Type B pancreatic cell (in vitro differentiated cells): ENCODE measurements at regions not wholly inside any gene's neighbourhood (a gene's known extent, or its start where the extent isn't known, plus 50 kb on each side); places are given as distances from the start of the nearest gene placed in this dataset.

Experiments used
- DNase-seq: peaks from one replicate; pipeline ENCODE4 v3.0.0; 2021; ENCODE audit warnings: mixed read lengths; ENCODE audit not compliant: unreplicated experiment; ENCODE audit errors: extremely low spot score
- H3K27ac Mint-ChIP-seq: 2 replicates; pipeline ENCODE4 v1.8.0; 2021; ENCODE audit warnings: mild to moderate bottlenecking, mixed read lengths
- H3K27me3 Mint-ChIP-seq: 2 replicates; pipeline ENCODE4 v1.8.0; 2021; ENCODE audit warnings: mixed read lengths
- H3K36me3 Mint-ChIP-seq: 2 replicates; pipeline ENCODE4 v1.8.0; 2021; ENCODE audit warnings: mixed read lengths
- H3K4me1 Mint-ChIP-seq: one replicate; pipeline ENCODE4 v1.8.0; 2021; ENCODE audit warnings: mixed read lengths; ENCODE audit not compliant: unreplicated experiment
- H3K4me3 Mint-ChIP-seq: 2 replicates; pipeline ENCODE4 v1.8.0; 2021; ENCODE audit warnings: mild to moderate bottlenecking, mixed read lengths
- H3K9me3 Mint-ChIP-seq: 2 replicates; pipeline ENCODE4 v1.8.0; 2021; ENCODE audit warnings: mixed read lengths
- CTCF ChIP-seq: fragments of 200-600 bp; sonication (generic); conservative IDR thresholded peaks from 2 replicates; pipeline ENCODE4 v1.5.0; 2021; ENCODE audit warnings: antibody characterized with exemption, mild to moderate bottlenecking

- no peak overlapping the region for H3K27ac Mint-ChIP-seq
- TF ChIP-seq CTCF = no peak
Measured at GRCh38 chr13:80957019-80957655, 616.2 kb upstream of the SPRY2 start.

GRCh38 chr13:80955501-80955900, 614.6 kb upstream of the SPRY2 start:
- Mint-ChIP-seq H3K4me3 (no peak overlapping the region), H3K9me3 (no peaks in the 10 kb centered on the region), H3K27ac (no peak overlapping the region), H3K36me3 (no peaks in the 10 kb centered on the region), H3K27me3 (no peaks in the 10 kb centered on the region), H3K4me1 (no peaks in the 10 kb centered on the region)
- no peak for TF ChIP-seq CTCF
- DNase-seq = no peak

More at GRCh38 chr13:80957019-80957655, 616.2 kb upstream of the SPRY2 start:
- Mint-ChIP-seq H3K4me1 (no peaks in the 10 kb centered on the region), H3K4me3 (no peak overlapping the region), H3K27me3 (no peaks in the 10 kb centered on the region), H3K36me3 (no peaks in the 10 kb centered on the region), H3K9me3 (no peaks in the 10 kb centered on the region)
- DNase-seq = no peak

- Mint-ChIP-seq H3K27me3 (no peaks in the 10 kb centered on the region), H3K36me3 (no peaks in the 10 kb centered on the region), H3K9me3 (no peaks in the 10 kb centered on the region), H3K4me3 (no peak overlapping the region), H3K4me1 (no peaks in the 10 kb centered on the region), H3K27ac (no peak overlapping the region)
- no peak for TF ChIP-seq CTCF
- DNase-seq = no peak
Measured at GRCh38 chr13:80952158-80952557, 611.2 kb upstream of the SPRY2 start.

GRCh38 chr13:80946008-80946802, 605.3 kb upstream of the SPRY2 start:
- H3K27ac Mint-ChIP-seq = no peak overlapping the region
- H3K4me1 Mint-ChIP-seq = no peaks in the 10 kb centered on the region
- no peaks in the 10 kb centered on the region for H3K36me3 Mint-ChIP-seq
- H3K27me3 Mint-ChIP-seq = no peaks in the 10 kb centered on the region
- no peaks in the 10 kb centered on the region for H3K9me3 Mint-ChIP-seq
- TF ChIP-seq CTCF = no peak
- no peak for DNase-seq
- no peak overlapping the region for H3K4me3 Mint-ChIP-seq

GRCh38 chr13:80945328-80945727, 604.4 kb upstream of the SPRY2 start:
- H3K4me1 Mint-ChIP-seq = no peaks in the 10 kb centered on the region
- H3K27me3 Mint-ChIP-seq = no peaks in the 10 kb centered on the region
- no peaks in the 10 kb centered on the region for H3K36me3 Mint-ChIP-seq
- no peak for TF ChIP-seq CTCF
- DNase-seq = no peak
- no peaks in the 10 kb centered on the region for H3K9me3 Mint-ChIP-seq
- H3K27ac Mint-ChIP-seq = no peak overlapping the region
- no peak overlapping the region for H3K4me3 Mint-ChIP-seq
